Germinal center (tissue), 1 donor: ENCODE measurements at regions not wholly inside any gene's neighbourhood (a gene's known extent, or its start where the extent isn't known, plus 50 kb on each side); places are given as distances from the start of the nearest gene placed in this dataset.
"Not testable (repeated sequence)": the region's sequence is repeated elsewhere in the genome, so short reads cannot be mapped to it uniquely, and the experiment has no call there.

Experiments
- DNase-seq: peaks from one replicate; pipeline ENCODE4 v3.0.0; 2012; ENCODE audit warnings: mixed read lengths, low spot score

GRCh38 chr22:46026899-46027210, 49.9 kb upstream of the WNT7B start:
- DNase-seq = no peak

- no peak for DNase-seq
Observed at GRCh38 chr22:46027211-46028105, 50.5 kb upstream of the WNT7B start.

- DNase-seq = no peak
Observed at GRCh38 chr22:46028106-46028991, 51.4 kb upstream of the WNT7B start.

DNA sequence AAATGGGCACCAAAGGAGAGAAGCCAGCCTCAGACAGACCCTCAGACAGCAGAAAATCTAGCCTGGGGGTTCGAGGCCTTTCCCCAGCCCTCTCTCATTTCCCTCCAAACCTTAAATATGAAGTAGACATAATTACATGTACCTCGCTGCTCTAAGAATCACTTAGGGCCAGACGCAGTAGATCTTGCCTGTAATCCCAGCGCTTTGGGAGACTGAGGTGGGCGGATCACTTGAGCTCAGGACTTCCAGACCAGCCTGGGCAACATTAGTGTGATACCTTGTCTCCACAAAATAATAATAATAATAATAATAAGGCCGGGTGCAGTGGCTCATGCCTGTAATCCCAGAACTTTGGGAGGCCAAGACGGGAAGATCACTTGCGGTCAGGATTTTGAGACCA, 52.1 kb upstream of the WNT7B start:
- DNase-seq = no peak

DNA sequence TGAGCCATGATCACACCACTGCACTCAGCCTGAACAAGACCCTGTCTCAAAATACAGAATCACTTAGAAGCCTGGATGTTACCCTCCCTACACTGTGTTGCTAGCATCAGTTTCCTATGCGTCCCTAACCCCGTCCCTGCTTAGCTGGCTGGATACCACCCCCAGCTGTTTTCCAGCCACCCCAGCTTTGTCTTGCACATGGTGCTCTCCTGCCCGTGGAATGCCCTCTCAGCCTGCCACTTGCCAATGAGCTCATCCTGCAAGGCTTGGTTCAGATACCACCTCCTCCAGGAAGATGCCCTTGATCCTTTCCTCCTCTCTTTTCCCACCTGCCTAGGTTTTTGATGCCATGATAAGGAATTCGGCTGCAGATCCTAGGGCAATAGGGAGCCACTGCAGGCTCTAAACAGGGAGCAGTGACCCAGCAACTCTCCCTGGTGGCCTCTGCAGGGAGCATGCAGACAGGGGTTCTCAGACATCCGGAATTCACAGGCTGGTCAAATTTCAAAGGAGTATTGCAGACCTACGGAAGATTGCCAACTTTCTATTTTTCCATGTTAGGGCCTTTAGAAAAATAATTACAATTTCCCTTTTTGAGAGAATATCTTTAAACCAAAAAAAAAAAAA, 52.7 kb upstream of the WNT7B start:
- DNase-seq = no peak

- no peak for DNase-seq
Observed at GRCh38 chr22:46030231-46030880, 53.4 kb upstream of the WNT7B start.

DNA sequence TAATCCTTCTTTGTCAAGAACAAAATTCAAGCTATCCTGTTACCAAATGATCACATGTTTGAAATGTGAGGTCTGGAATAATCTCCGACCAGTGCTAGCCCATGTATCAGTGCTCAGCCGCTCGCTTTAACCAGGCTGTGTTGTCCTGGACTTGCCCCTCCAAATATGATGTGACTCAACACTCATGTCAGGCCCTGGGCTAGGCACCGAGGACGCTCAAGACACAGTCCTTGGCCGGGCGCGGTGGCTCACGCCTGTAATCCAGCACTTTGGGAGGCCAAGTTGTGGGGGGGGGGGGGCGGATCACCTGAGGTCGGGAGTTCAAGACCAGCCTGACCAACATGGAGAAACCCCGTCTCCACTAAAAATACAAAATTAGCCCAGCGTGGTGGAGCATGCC, 54.1 kb upstream of the WNT7B start:
- no peak for DNase-seq

DNA sequence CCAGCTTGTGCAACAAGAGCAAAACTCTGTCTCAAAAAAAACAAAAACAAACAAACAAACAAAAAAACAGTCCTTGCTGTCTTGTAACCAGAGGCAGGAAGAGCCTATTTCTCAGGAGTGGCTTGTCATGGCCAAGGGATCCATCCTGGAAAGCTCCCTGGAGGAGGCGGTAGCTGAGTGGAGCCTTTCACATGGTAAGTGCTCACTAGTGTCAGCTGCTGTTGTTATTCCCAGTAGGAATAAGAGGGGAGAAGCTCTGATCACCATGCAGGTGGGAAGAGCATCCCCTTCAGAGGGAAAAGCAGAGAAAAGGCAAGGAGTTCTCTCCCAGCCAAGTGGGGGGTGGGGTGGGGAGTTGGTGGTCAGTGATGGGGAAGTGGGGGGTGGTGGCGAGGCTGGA, 54.6 kb upstream of the WNT7B start:
- DNase-seq = no peak

DNA sequence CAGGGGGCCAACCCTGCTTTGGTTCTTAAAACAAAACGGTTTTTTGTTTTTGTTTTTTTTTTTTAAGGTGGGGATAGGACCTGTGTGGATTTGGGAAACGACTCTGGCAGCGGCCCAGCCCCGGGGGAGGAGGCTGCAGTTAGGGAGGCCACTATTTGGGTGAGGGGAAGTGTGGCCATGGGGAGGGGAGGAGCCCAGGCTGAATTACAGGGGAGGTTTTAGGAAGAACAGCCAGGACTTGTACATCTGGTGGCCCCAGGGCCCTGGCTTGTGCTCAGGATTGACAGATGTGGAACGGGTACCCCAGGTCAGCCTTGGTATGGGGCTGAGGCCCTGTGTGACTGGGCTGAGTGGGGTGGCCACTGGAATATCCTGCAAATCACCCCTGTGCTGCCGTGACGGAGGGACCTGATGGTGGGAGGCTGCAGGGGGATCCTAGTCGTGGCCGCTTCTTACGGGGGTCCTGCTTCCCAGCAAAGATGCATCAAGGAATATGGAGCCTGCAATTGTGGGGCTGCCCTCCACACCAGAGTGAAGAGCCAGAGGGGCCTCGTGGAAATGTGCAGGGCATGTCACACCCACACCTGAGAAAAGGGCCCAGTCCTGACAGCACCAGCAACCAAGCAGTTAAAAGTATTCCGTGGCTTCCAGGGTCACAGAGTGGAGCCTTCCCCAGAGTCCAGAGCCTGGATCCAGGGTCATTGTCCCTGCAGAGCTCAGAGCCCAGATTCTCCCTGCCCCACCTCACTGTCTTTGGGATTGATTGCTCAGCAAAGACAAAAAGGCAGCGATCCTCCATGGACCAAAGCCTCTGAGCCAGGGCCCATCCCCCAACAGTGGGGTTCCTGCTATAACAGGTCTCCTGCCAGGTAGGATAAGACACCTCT, 55.2 kb upstream of the WNT7B start:
- no peak for DNase-seq

GRCh38 chr22:46033256-46034200, 56.6 kb upstream of the WNT7B start:
- no peak for DNase-seq

- not testable (repeated sequence) for DNase-seq
Observed at GRCh38 chr22:46034480-46034879, 57.5 kb upstream of the WNT7B start.

DNA sequence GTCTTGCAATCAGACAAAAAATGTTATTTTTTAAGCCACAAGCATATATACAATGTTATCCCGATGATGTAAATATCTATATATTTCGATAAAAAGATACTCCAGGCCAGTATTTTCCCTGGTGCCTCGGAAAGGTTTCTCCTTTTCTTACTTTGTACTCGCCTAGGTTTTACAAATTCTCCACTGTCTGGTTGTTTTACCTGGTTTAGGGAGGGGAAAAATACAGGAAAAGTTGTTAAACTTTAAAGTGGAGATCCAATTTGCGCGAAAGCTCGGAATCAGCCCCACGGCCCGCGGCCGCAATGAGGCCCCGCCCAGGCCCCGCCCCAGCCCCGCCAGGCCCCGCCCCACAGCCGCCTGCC, 58.4 kb upstream of the WNT7B start:
- DNase-seq = no peak

- DNase-seq = peak; percentile 100
Observed at GRCh38 chr22:46035742-46036557, 59.0 kb upstream of the WNT7B start.

GRCh38 chr22:46036558-46037408, 59.8 kb upstream of the WNT7B start:
- DNase-seq = peak; percentile 63

GRCh38 chr22:46038174-46038487, 61.2 kb upstream of the WNT7B start:
- DNase-seq = no peak

GRCh38 chr22:46038516-46039430, 61.8 kb upstream of the WNT7B start:
- DNase-seq = no peak

GRCh38 chr22:46039535-46039934, 62.6 kb upstream of the WNT7B start:
- DNase-seq = no peak
